Pulmonary artery endothelial cell (primary cell): ENCODE measurements at regions not wholly inside any gene's neighbourhood (a gene's known extent, or its start where the extent isn't known, plus 50 kb on each side); places are given as distances from the start of the nearest gene placed in this dataset.

Experiments
- DNase-seq: peaks from one replicate; pipeline ENCODE4 v3.0.0-alpha.2; 2011; ENCODE audit warnings: low read depth, low spot score

- DNase-seq: no peak
Measured at GRCh38 chr21:27094184-27094948, 127.5 kb upstream of the ADAMTS5 start.

GRCh38 chr21:27086630-27087029 lies 119.7 kb upstream of the ADAMTS5 start:
- no peak for DNase-seq

GRCh38 chr21:27086186-27086585 lies 119.3 kb upstream of the ADAMTS5 start:
- DNase-seq: no peak

- no peak for DNase-seq
Measured at GRCh38 chr21:27085387-27085786, 118.5 kb upstream of the ADAMTS5 start.

GRCh38 chr21:27083144-27083543 lies 116.3 kb upstream of the ADAMTS5 start:
- no peak for DNase-seq

GRCh38 chr21:27082431-27083010 lies 115.6 kb upstream of the ADAMTS5 start:
- no peak for DNase-seq

GRCh38 chr21:27079636-27080240 lies 112.8 kb upstream of the ADAMTS5 start:
- no peak for DNase-seq

GRCh38 chr21:27078915-27079314 lies 112.0 kb upstream of the ADAMTS5 start:
- no peak for DNase-seq

GRCh38 chr21:27077501-27077900 lies 110.6 kb upstream of the ADAMTS5 start:
- no peak for DNase-seq

GRCh38 chr21:27076025-27076424 lies 109.1 kb upstream of the ADAMTS5 start:
- DNase-seq: no peak

GRCh38 chr21:27070861-27071670 lies 104.2 kb upstream of the ADAMTS5 start:
- no peak for DNase-seq

GRCh38 chr21:27068811-27069210 lies 101.9 kb upstream of the ADAMTS5 start:
- no peak for DNase-seq

- DNase-seq: no peak
Measured at GRCh38 chr21:27067226-27067625, 100.3 kb upstream of the ADAMTS5 start.

- no peak for DNase-seq
Measured at GRCh38 chr21:27062443-27062842, 95.6 kb upstream of the ADAMTS5 start.

GRCh38 chr21:27061770-27062169 lies 94.9 kb upstream of the ADAMTS5 start:
- no peak for DNase-seq

- no peak for DNase-seq
Measured at GRCh38 chr21:27060190-27060589, 93.3 kb upstream of the ADAMTS5 start.

- DNase-seq: no peak
Measured at GRCh38 chr21:27058673-27059605, 92.1 kb upstream of the ADAMTS5 start.

GRCh38 chr21:27057997-27058396 lies 91.1 kb upstream of the ADAMTS5 start:
- no peak for DNase-seq

- no peak for DNase-seq
Measured at GRCh38 chr21:27047658-27048314, 80.9 kb upstream of the ADAMTS5 start.

GRCh38 chr21:27047283-27047657 lies 80.4 kb upstream of the ADAMTS5 start:
- DNase-seq: no peak
